Brain microvascular endothelial cell (primary cell): ENCODE measurements at regions not wholly inside any gene's neighbourhood (a gene's known extent, or its start where the extent isn't known, plus 50 kb on each side); places are given as distances from the start of the nearest gene placed in this dataset.
"Not testable (repeated sequence)": the region's sequence is repeated elsewhere in the genome, so short reads cannot be mapped to it uniquely, and the experiment has no call there.

Source experiments
- DNase-seq: peaks from one replicate; pipeline ENCODE4 v3.0.0-alpha.2; 2020
- H3K27ac ChIP-seq: fragments of 250-450 bp; sonication (Bioruptor Pico); 2 replicates; pipeline ENCODE4 v1.5.1; 2020; ENCODE audit warnings: mild to moderate bottlenecking, moderate library complexity
- H3K27me3 ChIP-seq: fragments of 250-450 bp; sonication (Bioruptor Pico); replicated peaks from 2 replicates; pipeline ENCODE4 v1.5.1; 2020; ENCODE audit warnings: mild to moderate bottlenecking
- H3K36me3 ChIP-seq: fragments of 250-450 bp; sonication (Bioruptor Pico); replicated peaks from 2 replicates; pipeline ENCODE4 v1.5.1; 2020; ENCODE audit warnings: mild to moderate bottlenecking
- H3K4me3 ChIP-seq: 2 replicates; pipeline ENCODE4 v1.5.1; 2011; ENCODE audit warnings: low read depth, mild to moderate bottlenecking, control low read depth, low read length, moderate library complexity
- CTCF ChIP-seq: IDR thresholded peaks from 2 replicates; pipeline ENCODE4 v1.5.1; 2011; ENCODE audit warnings: low read depth, mild to moderate bottlenecking, moderate library complexity, low read length, control low read depth, inconsistent platforms; ENCODE audit errors: missing control alignments
- in situ Hi-C: cut with HindIII; loops from 2 replicates; pipeline ENCODE4 v1.10.0; 2017; ENCODE audit warnings: low sequenced_read_pairs, low pct_ligation_motif_present

- H3K27me3 ChIP-seq = peaks cover 15% of the 10 kb centered on the region
- DNase-seq = no peak
- TF ChIP-seq CTCF = no peak
- no peaks in the 10 kb centered on the region for H3K36me3 ChIP-seq
- in situ Hi-C loops = no loop called here
- no peak overlapping the region for H3K27ac ChIP-seq
- H3K4me3 ChIP-seq = no peak overlapping the region
Measured at GRCh38 chr22:22697377-22698117, 53.1 kb downstream of the GGTLC2 start.

- in situ Hi-C loops = no loop called here
- no peak for DNase-seq
- H3K36me3 ChIP-seq = no peaks in the 10 kb centered on the region
- H3K4me3 ChIP-seq = no peak overlapping the region
- H3K27ac ChIP-seq = no peak overlapping the region
- TF ChIP-seq CTCF = no peak
- peaks cover 16% of the 10 kb centered on the region for H3K27me3 ChIP-seq
Measured at GRCh38 chr22:22698263-22698750, 53.9 kb downstream of the GGTLC2 start.

GRCh38 chr22:22700631-22701030 is 56.2 kb downstream of the GGTLC2 start:
- no peaks in the 10 kb centered on the region for H3K36me3 ChIP-seq
- H3K4me3 ChIP-seq = no peak overlapping the region
- no peak overlapping the region for H3K27ac ChIP-seq
- no peak for TF ChIP-seq CTCF
- no peak for DNase-seq
- in situ Hi-C loops = no loop called here
- peaks cover 15% of the 10 kb centered on the region for H3K27me3 ChIP-seq

GRCh38 chr22:22701557-22701956 is 57.1 kb downstream of the GGTLC2 start:
- DNase-seq, H3K4me3 ChIP-seq, H3K36me3 ChIP-seq, in situ Hi-C loops, H3K27ac ChIP-seq: not testable (repeated sequence)
- peaks cover 16% of the 10 kb centered on the region for H3K27me3 ChIP-seq

GRCh38 chr22:22702237-22703202 is 58.1 kb downstream of the GGTLC2 start:
- H3K36me3 ChIP-seq = no peaks in the 10 kb centered on the region
- peaks cover 15% of the 10 kb centered on the region for H3K27me3 ChIP-seq
- no peak overlapping the region for H3K4me3 ChIP-seq
- peak; percentile 29 for TF ChIP-seq CTCF
- H3K27ac ChIP-seq = no peak overlapping the region
- DNase-seq = no peak
- in situ Hi-C loops = no loop called here

GRCh38 chr22:22703203-22703570 is 58.8 kb downstream of the GGTLC2 start:
- Histone ChIP-seq H3K36me3 (no peaks in the 10 kb centered on the region), H3K4me3 (no peak overlapping the region), H3K27ac (no peak overlapping the region), H3K27me3 (peaks cover 15% of the 10 kb centered on the region)
- in situ Hi-C loops = no loop called here
- no peak for DNase-seq
- TF ChIP-seq CTCF = no peak
